ENCODE measurements at regions not wholly inside any gene's neighbourhood (a gene's known extent, or its start where the extent isn't known, plus 50 kb on each side); places are given as distances from the start of the nearest gene placed in this dataset.

- no peaks in the 10 kb centered on the region for H3K27me3 Mint-ChIP-seq
- ChIA-PET POLR2A (no interaction called here), CTCF (no interaction called here)
- Histone ChIP-seq H3K4me1 (ENCODE audit: control insufficient read depth in 2 of 2, insufficient read depth in 2 of 2, low read length in 2 of 2) (no peaks in the 10 kb centered on the region), H3K4me2 (replicated peaks; ENCODE audit: low read depth, low read length, poor library complexity, severe bottlenecking) (no peak overlapping the region), H2AFZ (ENCODE audit: insufficient read depth, low read depth, low read length, poor library complexity, severe bottlenecking) (no peak overlapping the region), H4K20me1 (ENCODE audit: control insufficient read depth, insufficient read depth, low read length, poor library complexity, severe bottlenecking) (no peaks in the 10 kb centered on the region), H3K79me2 (ENCODE audit: control insufficient read depth, insufficient read depth, low read length) (no peaks in the 10 kb centered on the region), H3K27ac (ENCODE audit: low read length in 2 of 2) (no peak overlapping the region), H3K9ac (ENCODE audit: low read length) (no peak overlapping the region), H3K4me3 (ENCODE audit: control extremely low read depth in 1 of 5, extremely low read depth in 1 of 5, insufficient read depth in 1 of 5, low read depth in 2 of 5, low read length in 4 of 5) (no peak overlapping the region), H3K36me3 (replicated peaks in 1 of 2; ENCODE audit: control extremely low read depth in 1 of 2, control insufficient read depth in 1 of 2, extremely low read depth in 1 of 2, insufficient read depth in 2 of 2, low read length in 1 of 2) (no peaks in the 10 kb centered on the region), H3K27me3 (replicated peaks in 1 of 4; ENCODE audit: control extremely low read depth in 1 of 4, control insufficient read depth in 3 of 4, insufficient read depth in 4 of 4, low read length in 3 of 4) (no peaks in the 10 kb centered on the region), H3K9me3 (ENCODE audit: control extremely low read depth in 1 of 3, control insufficient read depth in 2 of 3, insufficient read depth in 1 of 3, low read length in 2 of 3) (peaks cover 0 to 10% (median 0%) of the 10 kb centered on the region in 3 donors)
- no peak for TF ChIP-seq EZH2 (IDR thresholded peaks at IDR 0.05; ENCODE audit: borderline replicate concordance, insufficient read depth, low read depth, low read length, poor library complexity, severe bottlenecking)
- no peak for TF ChIP-seq CTCF (IDR thresholded peaks at IDR 0.05)
- no peaks in the 10 kb centered on the region for H3K4me1 Mint-ChIP-seq
- DNase-seq (no peak), ATAC-seq (ENCODE audit: low read depth) (no peak)
- H3K4me3 Mint-ChIP-seq: no peak overlapping the region
- intact Hi-C loops (cut with micrococcal nuclease): no loop called here
- no peak overlapping the region for H3K27ac Mint-ChIP-seq
- WGBS (ENCODE audit: insufficient coverage): no CpG with 5 or more reads among the region's 2 CpGs
- H3K9me3 Mint-ChIP-seq (ENCODE audit: insufficient read depth): peaks cover 4% of the 10 kb centered on the region
Observed at GRCh38 chr12:127245437-127245836, 1021.5 kb upstream of the TMEM132C start.

GRCh38 chr12:127247937-127248336 is 1019.0 kb upstream of the TMEM132C start:
- Mint-ChIP-seq H3K4me1 (no peaks in the 10 kb centered on the region), H3K27ac (no peak overlapping the region), H3K4me3 (no peak overlapping the region), H3K9me3 (ENCODE audit: insufficient read depth) (peaks cover 6% of the 10 kb centered on the region), H3K27me3 (no peaks in the 10 kb centered on the region)
- DNase-seq (no peak), ATAC-seq (ENCODE audit: low read depth) (no peak)
- POLR2A ChIA-PET: no interaction called here
- no peaks in the 10 kb centered on the region for H3K36me3 ChIP-seq (replicated peaks in 1 of 2; ENCODE audit: control extremely low read depth in 1 of 2, control insufficient read depth in 1 of 2, extremely low read depth in 1 of 2, insufficient read depth in 2 of 2, low read length in 1 of 2)
- H2AFZ ChIP-seq (ENCODE audit: insufficient read depth, low read depth, low read length, poor library complexity, severe bottlenecking): no peak overlapping the region
- no peaks in the 10 kb centered on the region for H3K4me1 ChIP-seq (ENCODE audit: control insufficient read depth in 2 of 2, insufficient read depth in 2 of 2, low read length in 2 of 2)
- no peak overlapping the region for H3K9ac ChIP-seq (ENCODE audit: low read length)
- CTCF ChIA-PET: no interaction called here
- intact Hi-C loops (cut with micrococcal nuclease): no loop called here
- no peak for TF ChIP-seq EZH2 (IDR thresholded peaks at IDR 0.05; ENCODE audit: borderline replicate concordance, insufficient read depth, low read depth, low read length, poor library complexity, severe bottlenecking)
- TF ChIP-seq CTCF (IDR thresholded peaks at IDR 0.05): no peak
- H4K20me1 ChIP-seq (ENCODE audit: control insufficient read depth, insufficient read depth, low read length, poor library complexity, severe bottlenecking): no peaks in the 10 kb centered on the region
- peaks cover 0 to 8% (median 0%) of the 10 kb centered on the region in 3 donors for H3K9me3 ChIP-seq (ENCODE audit: control extremely low read depth in 1 of 3, control insufficient read depth in 2 of 3, insufficient read depth in 1 of 3, low read length in 2 of 3)
- no peak overlapping the region for H3K27ac ChIP-seq (ENCODE audit: low read length in 2 of 2)
- no peak overlapping the region for H3K4me2 ChIP-seq (replicated peaks; ENCODE audit: low read depth, low read length, poor library complexity, severe bottlenecking)
- no peaks in the 10 kb centered on the region for H3K79me2 ChIP-seq (ENCODE audit: control insufficient read depth, insufficient read depth, low read length)
- no CpG with 5 or more reads among the region's 4 CpGs for WGBS (ENCODE audit: insufficient coverage)
- no peak overlapping the region for H3K4me3 ChIP-seq (ENCODE audit: control extremely low read depth in 1 of 5, extremely low read depth in 1 of 5, insufficient read depth in 1 of 5, low read depth in 2 of 5, low read length in 4 of 5)
- no peaks in the 10 kb centered on the region for H3K27me3 ChIP-seq (replicated peaks in 1 of 4; ENCODE audit: control extremely low read depth in 1 of 4, control insufficient read depth in 3 of 4, insufficient read depth in 4 of 4, low read length in 3 of 4)

All from B cell (primary cell).